Neural cell (in vitro differentiated cells): ENCODE measurements at regions not wholly inside any gene's neighbourhood (a gene's known extent, or its start where the extent isn't known, plus 50 kb on each side); places are given as distances from the start of the nearest gene placed in this dataset.

Experiments
- H2AFZ ChIP-seq: fragments of 200-600, 300-800 bp; sonication (generic), shearing (Covaris generic); 2 replicates; pipeline ENCODE4 v1.6.0; 2014; ENCODE audit warnings: low read depth, mild to moderate bottlenecking, antibody characterized with exemption, low read length, moderate library complexity
- H3F3A ChIP-seq: fragments of 200-600 bp; shearing (Covaris generic); 2 replicates; pipeline ENCODE4 v1.6.1; 2016; ENCODE audit warnings: mild to moderate bottlenecking, moderate library complexity, mixed read lengths, antibody characterized with exemption, low read length; ENCODE audit not compliant: insufficient read depth, poor library complexity, severe bottlenecking
- H3K27ac ChIP-seq: fragments of 200-600, 300-800 bp; sonication (generic), shearing (Covaris generic); 2 replicates; pipeline ENCODE4 v1.5.1; 2014; ENCODE audit warnings: mild to moderate bottlenecking, low read length, moderate library complexity
- H3K27me3 ChIP-seq: fragments of 300-800, 200-600 bp; sonication (generic), shearing (Covaris generic); 2 replicates; pipeline ENCODE4 v1.6.0; 2014; ENCODE audit warnings: mild to moderate bottlenecking, low read depth, low read length, moderate library complexity; ENCODE audit not compliant: insufficient read depth
- H3K36me3 ChIP-seq: fragments of 300-800, 200-600 bp; sonication (generic), shearing (Covaris generic); 2 replicates; pipeline ENCODE4 v1.5.1; 2014; ENCODE audit warnings: mild to moderate bottlenecking, antibody characterized with exemption, low read length, moderate library complexity; ENCODE audit not compliant: insufficient read depth
- H3K4me2 ChIP-seq: fragments of 300-800, 200-600 bp; sonication (generic), shearing (Covaris generic); 2 replicates; pipeline ENCODE4 v1.6.0; 2014; ENCODE audit warnings: mild to moderate bottlenecking, low read length
- H3K4me3 ChIP-seq: fragments of 300-800, 200-600 bp; sonication (generic), shearing (Covaris generic); 2 replicates; pipeline ENCODE4 v1.5.1; 2014; ENCODE audit warnings: mild to moderate bottlenecking, low read length, moderate library complexity
- H3K79me2 ChIP-seq: fragments of 200-600 bp; shearing (Covaris generic); replicated peaks from 2 replicates; pipeline ENCODE4 v1.6.0; 2014; ENCODE audit warnings: mild to moderate bottlenecking, low read length, moderate library complexity; ENCODE audit not compliant: insufficient read depth
- H3K9ac ChIP-seq: fragments of 300-800, 200-600 bp; sonication (generic), shearing (Covaris generic); 2 replicates; pipeline ENCODE4 v1.6.1; 2016; ENCODE audit warnings: mild to moderate bottlenecking, low read length, mixed read lengths
- H3K9me2 ChIP-seq: fragments of 200-600 bp; shearing (Covaris generic); 2 replicates; pipeline ENCODE4 v1.6.1; 2016; ENCODE audit warnings: mild to moderate bottlenecking, low read length, mixed read lengths; ENCODE audit not compliant: insufficient read depth
- H3K9me3 ChIP-seq: fragments of 200-600, 300-800 bp; sonication (generic), shearing (Covaris generic); 2 replicates; pipeline ENCODE4 v1.6.1; 2016; ENCODE audit warnings: mild to moderate bottlenecking, mixed run types, low read length, moderate library complexity, mixed read lengths
- H4K20me1 ChIP-seq: fragments of 200-600 bp; shearing (Covaris generic); 2 replicates; pipeline ENCODE4 v1.6.1; 2016; ENCODE audit warnings: mild to moderate bottlenecking, mixed run types; ENCODE audit not compliant: insufficient read depth
- CTCF ChIP-seq: fragments of 450-650 bp; IDR thresholded peaks from 2 replicates; pipeline ENCODE4 v1.5.1; 2014; ENCODE audit warnings: antibody characterized with exemption, mild to moderate bottlenecking, moderate library complexity; ENCODE audit not compliant: poor library complexity, severe bottlenecking
- EP300 ChIP-seq: fragments of 450-650 bp; conservative IDR thresholded peaks from 2 replicates; pipeline ENCODE4 v1.6.1; 2014; ENCODE audit warnings: antibody characterized with exemption, mild to moderate bottlenecking, moderate library complexity; ENCODE audit not compliant: poor library complexity, severe bottlenecking
- EZH2 ChIP-seq: fragments of 200-600, 300-800 bp; shearing (Covaris generic), sonication (generic); IDR thresholded peaks from 2 replicates; pipeline ENCODE4 v1.6.1; 2014; ENCODE audit warnings: antibody characterized with exemption, low read length, borderline replicate concordance, mild to moderate bottlenecking; ENCODE audit not compliant: insufficient read depth, poor library complexity, severe bottlenecking
- MXI1 ChIP-seq: fragments of 450-650 bp; conservative IDR thresholded peaks from 2 replicates; pipeline ENCODE4 v1.6.1; 2014; ENCODE audit warnings: antibody characterized with exemption, mild to moderate bottlenecking; ENCODE audit not compliant: poor library complexity, severe bottlenecking
- POLR2AphosphoS5 ChIP-seq: IDR thresholded peaks from 2 replicates; pipeline ENCODE4 v1.6.1; 2012
- RAD21 ChIP-seq: fragments of 450-650 bp; conservative IDR thresholded peaks from 2 replicates; pipeline ENCODE4 v1.6.1; 2014; ENCODE audit warnings: antibody characterized with exemption, mild to moderate bottlenecking, moderate library complexity
- REST ChIP-seq: IDR thresholded peaks from 2 replicates; pipeline ENCODE4 v1.6.1; 2012; ENCODE audit warnings: borderline replicate concordance
- TAF1 ChIP-seq: IDR thresholded peaks from 2 replicates; pipeline ENCODE4 v1.6.1; 2012; ENCODE audit warnings: low read depth

GRCh38 chr21:26297851-26298250 is 127.3 kb upstream of the APP start:
- no peak overlapping the region for H3K4me3 ChIP-seq
- no peaks in the 10 kb centered on the region for H4K20me1 ChIP-seq
- H3K9me2 ChIP-seq, result no peaks in the 10 kb centered on the region
- H2AFZ ChIP-seq, result no peak overlapping the region
- no peaks in the 10 kb centered on the region for H3K9me3 ChIP-seq
- H3K36me3 ChIP-seq, result no peaks in the 10 kb centered on the region
- no peaks in the 10 kb centered on the region for H3K27me3 ChIP-seq
- no peak overlapping the region for H3K27ac ChIP-seq
- no peak overlapping the region for H3K9ac ChIP-seq
- H3K79me2 ChIP-seq, result no peaks in the 10 kb centered on the region
- no peak overlapping the region for H3K4me2 ChIP-seq
- TF ChIP-seq RAD21, result no peak
- no peak for TF ChIP-seq EZH2
- no peak for TF ChIP-seq CTCF
- no peak for TF ChIP-seq EP300
- TF ChIP-seq POLR2AphosphoS5, result no peak
- no peaks in the 10 kb centered on the region for H3F3A ChIP-seq

GRCh38 chr21:26293141-26293946 is 122.8 kb upstream of the APP start:
- no peak overlapping the region for H3K9ac ChIP-seq
- H3K36me3 ChIP-seq, result no peaks in the 10 kb centered on the region
- no peaks in the 10 kb centered on the region for H3K9me3 ChIP-seq
- no peaks in the 10 kb centered on the region for H3K9me2 ChIP-seq
- no peaks in the 10 kb centered on the region for H3F3A ChIP-seq
- H4K20me1 ChIP-seq, result no peaks in the 10 kb centered on the region
- no peak overlapping the region for H3K27ac ChIP-seq
- H3K4me2 ChIP-seq, result no peak overlapping the region
- H2AFZ ChIP-seq, result no peak overlapping the region
- H3K27me3 ChIP-seq, result no peaks in the 10 kb centered on the region
- no peak for TF ChIP-seq MXI1
- no peak for TF ChIP-seq POLR2AphosphoS5
- no peak for TF ChIP-seq RAD21
- TF ChIP-seq TAF1, result no peak
- no peak for TF ChIP-seq EP300
- TF ChIP-seq EZH2, result no peak
- TF ChIP-seq REST, result no peak
- H3K79me2 ChIP-seq, result no peaks in the 10 kb centered on the region
- H3K4me3 ChIP-seq, result no peak overlapping the region
